ENCODE measurements at regions not wholly inside any gene's neighbourhood (a gene's known extent, or its start where the extent isn't known, plus 50 kb on each side); places are given as distances from the start of the nearest gene placed in this dataset.

GRCh38 chr14:71651228-71651627, 281.0 kb upstream of the RGS6 start:
- H3K9ac ChIP-seq (ENCODE audit: low read depth in 1 of 2, low read length in 2 of 2): no peak overlapping the region
- H3K27me3 ChIP-seq (ENCODE audit: control insufficient read depth in 2 of 2, insufficient read depth in 2 of 2, low read length in 2 of 2): no peaks in the 10 kb centered on the region
- peaks cover 2 to 4% of the 10 kb centered on the region in 2 donors for H3K4me1 ChIP-seq (ENCODE audit: control insufficient read depth in 2 of 2, insufficient read depth in 2 of 2, low read length in 2 of 2)
- peaks cover 0 to 3% of the 10 kb centered on the region in 2 donors for H3K9me3 ChIP-seq (ENCODE audit: control insufficient read depth in 2 of 2, low read length in 2 of 2)
- no peak overlapping the region for H3K27ac ChIP-seq (ENCODE audit: low read depth in 2 of 2, low read length in 2 of 2)
- H3K36me3 ChIP-seq (ENCODE audit: control insufficient read depth in 2 of 2, insufficient read depth in 2 of 2, low read length in 2 of 2): peaks cover 10 to 12% of the 10 kb centered on the region in 2 donors
- no peak overlapping the region for H3K4me3 ChIP-seq (ENCODE audit: low read length in 2 of 2)

GRCh38 chr14:71652368-71652767, 279.9 kb upstream of the RGS6 start:
- H3K27me3 ChIP-seq (ENCODE audit: control insufficient read depth in 2 of 2, insufficient read depth in 2 of 2, low read length in 2 of 2): no peaks in the 10 kb centered on the region
- peaks cover 10 to 12% of the 10 kb centered on the region in 2 donors for H3K36me3 ChIP-seq (ENCODE audit: control insufficient read depth in 2 of 2, insufficient read depth in 2 of 2, low read length in 2 of 2)
- no peak overlapping the region for H3K9ac ChIP-seq (ENCODE audit: low read depth in 1 of 2, low read length in 2 of 2)
- H3K4me1 ChIP-seq (ENCODE audit: control insufficient read depth in 2 of 2, insufficient read depth in 2 of 2, low read length in 2 of 2): peaks cover 0 to 2% of the 10 kb centered on the region in 2 donors
- H3K27ac ChIP-seq (ENCODE audit: low read depth in 2 of 2, low read length in 2 of 2): no peak overlapping the region
- H3K4me3 ChIP-seq (ENCODE audit: low read length in 2 of 2): no peak overlapping the region
- H3K9me3 ChIP-seq (ENCODE audit: control insufficient read depth in 2 of 2, low read length in 2 of 2): peaks cover 0 to 3% of the 10 kb centered on the region in 2 donors

- no peaks in the 10 kb centered on the region for H3K27me3 ChIP-seq (ENCODE audit: control insufficient read depth in 2 of 2, insufficient read depth in 2 of 2, low read length in 2 of 2)
- H3K27ac ChIP-seq (ENCODE audit: low read depth in 2 of 2, low read length in 2 of 2): no peak overlapping the region
- peaks cover 0 to 3% of the 10 kb centered on the region in 2 donors for H3K9me3 ChIP-seq (ENCODE audit: control insufficient read depth in 2 of 2, low read length in 2 of 2)
- H3K4me1 ChIP-seq (ENCODE audit: control insufficient read depth in 2 of 2, insufficient read depth in 2 of 2, low read length in 2 of 2): peaks cover 0 to 2% of the 10 kb centered on the region in 2 donors
- peaks cover 10 to 12% of the 10 kb centered on the region in 2 donors for H3K36me3 ChIP-seq (ENCODE audit: control insufficient read depth in 2 of 2, insufficient read depth in 2 of 2, low read length in 2 of 2)
- no peak overlapping the region for H3K9ac ChIP-seq (ENCODE audit: low read depth in 1 of 2, low read length in 2 of 2)
- no peak overlapping the region for H3K4me3 ChIP-seq (ENCODE audit: low read length in 2 of 2)
Measured at GRCh38 chr14:71654810-71655209, 277.4 kb upstream of the RGS6 start.

GRCh38 chr14:71658261-71658860, 273.9 kb upstream of the RGS6 start:
- H3K9me3 ChIP-seq (ENCODE audit: control insufficient read depth in 2 of 2, low read length in 2 of 2): no peaks in the 10 kb centered on the region
- H3K36me3 ChIP-seq (ENCODE audit: control insufficient read depth in 2 of 2, insufficient read depth in 2 of 2, low read length in 2 of 2): peaks cover 5 to 15% of the 10 kb centered on the region in 2 donors
- H3K4me1 ChIP-seq (ENCODE audit: control insufficient read depth in 2 of 2, insufficient read depth in 2 of 2, low read length in 2 of 2): no peaks in the 10 kb centered on the region
- no peak overlapping the region for H3K4me3 ChIP-seq (ENCODE audit: low read length in 2 of 2)
- no peak overlapping the region for H3K9ac ChIP-seq (ENCODE audit: low read depth in 1 of 2, low read length in 2 of 2)
- no peak overlapping the region for H3K27ac ChIP-seq (ENCODE audit: low read depth in 2 of 2, low read length in 2 of 2)
- H3K27me3 ChIP-seq (ENCODE audit: control insufficient read depth in 2 of 2, insufficient read depth in 2 of 2, low read length in 2 of 2): no peaks in the 10 kb centered on the region

GRCh38 chr14:71659159-71659558, 273.1 kb upstream of the RGS6 start:
- Histone ChIP-seq H3K36me3 (ENCODE audit: control insufficient read depth in 2 of 2, insufficient read depth in 2 of 2, low read length in 2 of 2) (peaks cover 5 to 15% of the 10 kb centered on the region in 2 donors), H3K4me3 (ENCODE audit: low read length in 2 of 2) (no peak overlapping the region), H3K9ac (ENCODE audit: low read depth in 1 of 2, low read length in 2 of 2) (no peak overlapping the region), H3K27ac (ENCODE audit: low read depth in 2 of 2, low read length in 2 of 2) (no peak overlapping the region), H3K4me1 (ENCODE audit: control insufficient read depth in 2 of 2, insufficient read depth in 2 of 2, low read length in 2 of 2) (no peaks in the 10 kb centered on the region), H3K9me3 (ENCODE audit: control insufficient read depth in 2 of 2, low read length in 2 of 2) (no peaks in the 10 kb centered on the region), H3K27me3 (ENCODE audit: control insufficient read depth in 2 of 2, insufficient read depth in 2 of 2, low read length in 2 of 2) (no peaks in the 10 kb centered on the region)

- no peaks in the 10 kb centered on the region for H3K4me1 ChIP-seq (ENCODE audit: control insufficient read depth in 2 of 2, insufficient read depth in 2 of 2, low read length in 2 of 2)
- H3K9me3 ChIP-seq (ENCODE audit: control insufficient read depth in 2 of 2, low read length in 2 of 2): no peaks in the 10 kb centered on the region
- peaks cover 5 to 12% of the 10 kb centered on the region in 2 donors for H3K36me3 ChIP-seq (ENCODE audit: control insufficient read depth in 2 of 2, insufficient read depth in 2 of 2, low read length in 2 of 2)
- H3K9ac ChIP-seq (ENCODE audit: low read depth in 1 of 2, low read length in 2 of 2): no peak overlapping the region
- H3K27ac ChIP-seq (ENCODE audit: low read depth in 2 of 2, low read length in 2 of 2): no peak overlapping the region
- no peaks in the 10 kb centered on the region for H3K27me3 ChIP-seq (ENCODE audit: control insufficient read depth in 2 of 2, insufficient read depth in 2 of 2, low read length in 2 of 2)
- no peak overlapping the region for H3K4me3 ChIP-seq (ENCODE audit: low read length in 2 of 2)
Measured at GRCh38 chr14:71661441-71661840, 270.8 kb upstream of the RGS6 start.

- Histone ChIP-seq H3K4me1 (ENCODE audit: control insufficient read depth in 2 of 2, insufficient read depth in 2 of 2, low read length in 2 of 2) (no peaks in the 10 kb centered on the region), H3K4me3 (ENCODE audit: low read length in 2 of 2) (no peak overlapping the region), H3K27ac (ENCODE audit: low read depth in 2 of 2, low read length in 2 of 2) (no peak overlapping the region), H3K9me3 (ENCODE audit: control insufficient read depth in 2 of 2, low read length in 2 of 2) (no peaks in the 10 kb centered on the region), H3K27me3 (ENCODE audit: control insufficient read depth in 2 of 2, insufficient read depth in 2 of 2, low read length in 2 of 2) (no peaks in the 10 kb centered on the region), H3K9ac (ENCODE audit: low read depth in 1 of 2, low read length in 2 of 2) (no peak overlapping the region), H3K36me3 (ENCODE audit: control insufficient read depth in 2 of 2, insufficient read depth in 2 of 2, low read length in 2 of 2) (peaks cover 5 to 12% of the 10 kb centered on the region in 2 donors)
Measured at GRCh38 chr14:71662291-71662790, 269.9 kb upstream of the RGS6 start.

GRCh38 chr14:71665157-71665556, 267.1 kb upstream of the RGS6 start:
- H3K9me3 ChIP-seq (ENCODE audit: control insufficient read depth in 2 of 2, low read length in 2 of 2): no peaks in the 10 kb centered on the region
- no peak overlapping the region for H3K27ac ChIP-seq (ENCODE audit: low read depth in 2 of 2, low read length in 2 of 2)
- no peak overlapping the region for H3K9ac ChIP-seq (ENCODE audit: low read depth in 1 of 2, low read length in 2 of 2)
- H3K36me3 ChIP-seq (ENCODE audit: control insufficient read depth in 2 of 2, insufficient read depth in 2 of 2, low read length in 2 of 2): peaks cover 5 to 12% of the 10 kb centered on the region in 2 donors
- no peaks in the 10 kb centered on the region for H3K27me3 ChIP-seq (ENCODE audit: control insufficient read depth in 2 of 2, insufficient read depth in 2 of 2, low read length in 2 of 2)
- H3K4me1 ChIP-seq (ENCODE audit: control insufficient read depth in 2 of 2, insufficient read depth in 2 of 2, low read length in 2 of 2): peaks cover 0 to 2% of the 10 kb centered on the region in 2 donors
- H3K4me3 ChIP-seq (ENCODE audit: low read length in 2 of 2): no peak overlapping the region

- H3K27me3 ChIP-seq (ENCODE audit: control insufficient read depth in 2 of 2, insufficient read depth in 2 of 2, low read length in 2 of 2): no peaks in the 10 kb centered on the region
- peaks cover 0 to 2% of the 10 kb centered on the region in 2 donors for H3K4me1 ChIP-seq (ENCODE audit: control insufficient read depth in 2 of 2, insufficient read depth in 2 of 2, low read length in 2 of 2)
- H3K9me3 ChIP-seq (ENCODE audit: control insufficient read depth in 2 of 2, low read length in 2 of 2): no peaks in the 10 kb centered on the region
- peaks cover 5 to 12% of the 10 kb centered on the region in 2 donors for H3K36me3 ChIP-seq (ENCODE audit: control insufficient read depth in 2 of 2, insufficient read depth in 2 of 2, low read length in 2 of 2)
- H3K4me3 ChIP-seq (ENCODE audit: low read length in 2 of 2): no peak overlapping the region
- no peak overlapping the region for H3K27ac ChIP-seq (ENCODE audit: low read depth in 2 of 2, low read length in 2 of 2)
- H3K9ac ChIP-seq (ENCODE audit: low read depth in 1 of 2, low read length in 2 of 2): no peak overlapping the region
Measured at GRCh38 chr14:71665781-71666180, 266.4 kb upstream of the RGS6 start.

GRCh38 chr14:71666571-71667145, 265.6 kb upstream of the RGS6 start:
- Histone ChIP-seq H3K36me3 (ENCODE audit: control insufficient read depth in 2 of 2, insufficient read depth in 2 of 2, low read length in 2 of 2) (peaks cover 10 to 15% of the 10 kb centered on the region in 2 donors), H3K9ac (ENCODE audit: low read depth in 1 of 2, low read length in 2 of 2) (no peak overlapping the region), H3K9me3 (ENCODE audit: control insufficient read depth in 2 of 2, low read length in 2 of 2) (no peaks in the 10 kb centered on the region), H3K27me3 (ENCODE audit: control insufficient read depth in 2 of 2, insufficient read depth in 2 of 2, low read length in 2 of 2) (no peaks in the 10 kb centered on the region), H3K27ac (ENCODE audit: low read depth in 2 of 2, low read length in 2 of 2) (no peak overlapping the region), H3K4me1 (ENCODE audit: control insufficient read depth in 2 of 2, insufficient read depth in 2 of 2, low read length in 2 of 2) (peaks cover 0 to 2% of the 10 kb centered on the region in 2 donors), H3K4me3 (ENCODE audit: low read length in 2 of 2) (no peak overlapping the region)
